ENCODE measurements at regions not wholly inside any gene's neighbourhood (a gene's known extent, or its start where the extent isn't known, plus 50 kb on each side); places are given as distances from the start of the nearest gene placed in this dataset.

DNA sequence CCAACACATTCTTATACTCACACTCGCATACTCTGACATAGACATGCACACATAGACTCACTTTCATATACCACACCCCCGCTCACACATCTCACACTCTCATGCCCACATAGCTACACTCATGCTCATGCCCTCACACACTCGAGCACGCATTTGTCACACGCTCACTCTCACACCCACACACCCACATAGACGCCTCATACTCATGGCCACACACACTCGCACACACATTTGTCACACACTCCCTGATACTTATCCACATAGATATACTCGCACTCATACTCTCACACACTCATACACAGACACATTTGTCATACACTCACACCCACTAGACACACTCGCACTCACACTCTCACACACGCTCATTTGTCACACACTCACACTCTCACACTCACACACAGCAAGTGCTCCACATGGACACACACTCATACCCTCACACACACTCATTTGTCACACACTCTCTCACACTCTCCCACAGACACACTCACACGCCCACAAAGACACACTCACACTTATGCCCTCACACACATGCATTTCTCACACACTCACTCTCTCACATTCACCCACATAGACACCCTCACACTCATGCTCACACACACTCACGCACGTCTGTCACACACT, 50.9 kb downstream of the TNP1 start:
- no peak for ATAC-seq (ENCODE audit: low FRiP score)
- DNase-seq (ENCODE audit: low spot score): no peak
- TF ChIP-seq, protein P1, sequence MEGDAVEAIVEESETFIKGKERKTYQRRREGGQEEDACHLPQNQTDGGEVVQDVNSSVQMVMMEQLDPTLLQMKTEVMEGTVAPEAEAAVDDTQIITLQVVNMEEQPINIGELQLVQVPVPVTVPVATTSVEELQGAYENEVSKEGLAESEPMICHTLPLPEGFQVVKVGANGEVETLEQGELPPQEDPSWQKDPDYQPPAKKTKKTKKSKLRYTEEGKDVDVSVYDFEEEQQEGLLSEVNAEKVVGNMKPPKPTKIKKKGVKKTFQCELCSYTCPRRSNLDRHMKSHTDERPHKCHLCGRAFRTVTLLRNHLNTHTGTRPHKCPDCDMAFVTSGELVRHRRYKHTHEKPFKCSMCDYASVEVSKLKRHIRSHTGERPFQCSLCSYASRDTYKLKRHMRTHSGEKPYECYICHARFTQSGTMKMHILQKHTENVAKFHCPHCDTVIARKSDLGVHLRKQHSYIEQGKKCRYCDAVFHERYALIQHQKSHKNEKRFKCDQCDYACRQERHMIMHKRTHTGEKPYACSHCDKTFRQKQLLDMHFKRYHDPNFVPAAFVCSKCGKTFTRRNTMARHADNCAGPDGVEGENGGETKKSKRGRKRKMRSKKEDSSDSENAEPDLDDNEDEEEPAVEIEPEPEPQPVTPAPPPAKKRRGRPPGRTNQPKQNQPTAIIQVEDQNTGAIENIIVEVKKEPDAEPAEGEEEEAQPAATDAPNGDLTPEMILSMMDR (IDR thresholded peaks at IDR 0.05): no peak

DNA sequence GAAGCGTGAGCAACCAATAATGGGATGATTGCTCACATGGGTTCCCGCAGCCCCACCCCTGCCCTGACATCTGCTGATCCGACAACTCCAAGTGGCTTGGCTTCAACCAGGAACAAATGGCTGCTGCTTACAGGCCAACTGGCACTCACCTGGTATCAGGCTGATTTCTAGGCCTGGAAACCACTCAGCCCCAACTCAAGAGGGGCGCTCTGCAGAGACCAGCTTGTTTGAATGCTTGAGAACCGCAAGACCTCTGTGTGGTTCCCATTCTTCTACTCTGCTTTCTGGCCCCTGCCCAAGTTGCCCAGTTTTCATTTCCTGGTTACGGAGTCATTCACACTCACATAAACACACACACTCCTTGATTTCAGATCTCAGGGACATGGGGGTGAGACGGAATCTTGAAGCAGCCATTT, 52.0 kb downstream of the TNP1 start:
- TF ChIP-seq, protein P1 (IDR thresholded peaks at IDR 0.05): no peak
- DNase-seq (ENCODE audit: low spot score) (no peak), ATAC-seq (ENCODE audit: low FRiP score) (no peak)

DNA sequence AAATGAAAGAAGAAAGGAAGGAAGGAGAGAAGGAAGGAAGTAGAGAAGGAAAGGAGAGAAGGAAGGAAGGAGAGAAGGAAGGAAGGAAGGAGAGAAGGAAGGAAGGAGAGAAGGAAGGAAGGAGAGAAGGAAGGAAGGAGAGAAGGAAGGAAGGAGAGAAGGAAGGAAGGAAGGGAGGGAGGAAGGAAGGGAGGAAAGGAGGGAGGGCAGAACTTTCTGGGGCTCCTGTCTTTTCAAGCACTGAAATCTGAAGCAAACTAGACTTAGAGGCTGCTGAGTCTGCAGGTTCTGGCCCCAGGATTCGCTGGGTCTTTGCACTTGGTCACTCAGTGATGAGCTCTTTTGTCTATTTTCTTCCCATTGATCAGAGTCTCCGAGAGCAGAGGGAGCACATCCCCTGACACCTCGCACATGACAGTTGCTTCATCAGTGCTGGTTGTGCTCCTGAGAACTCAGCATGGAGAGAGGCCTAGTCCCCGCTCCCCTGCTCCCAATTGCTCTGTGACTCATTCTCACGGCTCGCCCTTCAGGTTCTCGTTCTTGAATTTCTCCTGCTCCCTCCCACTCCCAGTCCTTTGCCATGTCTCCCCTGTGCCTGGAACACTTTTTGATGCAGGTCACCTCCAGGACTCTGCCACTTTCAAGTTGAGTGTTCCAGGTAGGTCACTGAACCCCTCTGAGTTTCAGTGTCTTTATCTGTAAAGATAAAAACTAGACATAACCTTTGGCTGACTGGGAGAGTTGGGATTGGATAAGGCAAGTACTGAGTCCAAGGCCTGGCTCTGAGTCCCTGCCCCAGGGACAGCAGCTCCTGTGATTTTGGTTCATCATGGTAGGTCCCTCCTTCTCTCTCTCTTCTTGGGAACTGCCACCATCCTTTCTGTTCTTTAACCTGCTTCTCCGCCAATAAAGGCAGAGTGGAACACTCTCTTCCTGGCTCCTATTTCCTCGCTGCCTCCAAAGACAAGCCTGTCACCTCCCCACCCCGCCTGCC, 55.2 kb downstream of the TNP1 start:
- no peak for DNase-seq (ENCODE audit: low spot score)
- TF ChIP-seq, protein P1 (IDR thresholded peaks at IDR 0.05): no peak
- ATAC-seq (ENCODE audit: low FRiP score): no peak

DNA sequence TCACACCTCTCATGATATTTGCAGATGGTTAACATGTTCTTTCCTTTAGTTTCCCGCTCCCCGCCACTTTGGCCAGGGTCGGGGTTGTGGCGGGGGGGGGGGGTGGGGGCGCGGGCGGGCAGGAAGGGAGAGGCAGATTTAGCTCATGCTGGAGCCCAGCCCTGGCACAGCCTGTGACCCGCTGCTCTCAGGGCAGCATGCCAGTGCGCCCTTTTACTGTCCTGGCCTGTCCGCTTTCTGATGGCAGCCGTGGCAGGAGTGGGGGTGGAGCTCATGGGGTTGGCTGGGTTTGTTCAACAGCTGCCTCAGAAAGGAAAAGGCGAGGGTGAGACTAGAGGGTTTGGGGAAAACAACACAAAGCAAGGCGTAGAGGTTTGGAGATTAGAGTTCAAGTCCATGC, 56.1 kb downstream of the TNP1 start:
- TF ChIP-seq, protein P1 (IDR thresholded peaks at IDR 0.05): no peak
- ATAC-seq (ENCODE audit: low FRiP score) (no peak), DNase-seq (ENCODE audit: low spot score) (no peak)

DNA sequence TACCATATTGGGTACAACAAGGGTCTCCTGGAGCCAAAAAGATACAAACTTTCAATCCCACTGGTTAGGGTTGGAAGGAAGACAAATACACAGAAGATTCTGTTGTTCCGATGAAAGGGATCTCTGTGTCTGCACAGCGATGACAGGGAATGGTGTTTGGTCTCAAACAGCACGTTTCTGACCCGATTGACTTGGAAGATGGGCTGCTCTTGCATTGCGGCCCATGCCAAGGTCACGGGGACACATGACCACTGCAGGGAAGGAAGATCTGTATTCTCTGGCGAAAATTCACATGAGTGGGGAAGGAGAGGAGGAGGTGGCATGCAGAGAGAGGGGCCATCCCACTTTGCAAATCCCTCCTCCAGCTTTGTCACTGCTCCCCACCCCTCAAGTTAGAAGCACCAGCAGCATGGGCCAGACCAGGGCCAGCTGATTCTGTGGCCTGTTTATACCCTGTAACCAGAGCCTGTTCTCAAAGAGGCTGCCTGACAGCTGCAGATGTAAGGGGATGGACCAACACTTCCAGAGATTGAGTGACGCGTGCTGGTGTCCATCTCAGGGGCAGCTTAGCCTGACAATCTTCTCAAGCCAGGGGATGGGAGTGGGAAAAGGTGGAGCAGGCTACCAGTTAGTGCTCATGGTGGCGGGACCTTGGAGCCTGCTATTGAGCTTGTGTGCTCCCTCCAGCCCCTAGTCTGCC, 57.2 kb downstream of the TNP1 start:
- DNase-seq (ENCODE audit: low spot score) (no peak), ATAC-seq (ENCODE audit: low FRiP score) (no peak)
- TF ChIP-seq, protein P1 (IDR thresholded peaks at IDR 0.05): no peak

DNA sequence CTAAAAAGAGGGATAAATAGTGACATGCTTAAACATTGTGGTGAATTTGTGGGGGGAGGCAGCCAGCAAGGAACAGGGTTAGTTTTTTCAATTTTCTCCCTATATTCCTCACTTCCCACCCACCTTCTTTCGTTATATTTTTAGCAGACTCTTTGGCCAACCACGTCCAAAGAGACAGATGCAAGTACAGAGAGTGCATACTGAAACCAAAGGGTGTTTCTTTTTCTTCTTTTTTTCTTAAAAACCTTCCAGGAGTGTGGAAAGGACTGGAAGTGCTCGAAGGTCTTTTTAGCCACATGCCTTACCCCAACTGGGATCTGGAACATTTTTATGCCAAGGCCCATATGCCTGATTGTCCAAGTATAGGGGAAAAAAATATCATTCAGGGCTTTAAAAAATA, 59.0 kb downstream of the TNP1 start:
- DNase-seq (ENCODE audit: low spot score) (no peak), ATAC-seq (ENCODE audit: low FRiP score) (no peak)
- TF ChIP-seq, protein P1 (IDR thresholded peaks at IDR 0.05): no peak

Data from omental fat pad (tissue), 3 donors.